BE2C (cell line): ENCODE measurements at regions not wholly inside any gene's neighbourhood (a gene's known extent, or its start where the extent isn't known, plus 50 kb on each side); places are given as distances from the start of the nearest gene placed in this dataset.
"Not testable (repeated sequence)": the region's sequence is repeated elsewhere in the genome, so short reads cannot be mapped to it uniquely, and the experiment has no call there.

Experiments used
- DNase-seq: peaks from one replicate; pipeline ENCODE4 v3.0.0-alpha.2; 2020
- H3K27me3 ChIP-seq: fragments of 250-450 bp; sonication (Bioruptor Pico); 2 replicates; pipeline ENCODE4 v1.5.1; 2020; ENCODE audit warnings: mild to moderate bottlenecking
- H3K36me3 ChIP-seq: fragments of 250-450 bp; sonication (Bioruptor Pico); 2 replicates; pipeline ENCODE4 v1.5.1; 2020; ENCODE audit warnings: mild to moderate bottlenecking
- H3K4me1 ChIP-seq: fragments of 250-450 bp; sonication (Bioruptor Pico); 2 replicates; pipeline ENCODE4 v1.5.1; 2020
- H3K4me3 ChIP-seq: 2 replicates; pipeline ENCODE4 v1.5.1; 2011; ENCODE audit warnings: low read depth, low read length
- H3K9me3 ChIP-seq: fragments of 250-450 bp; sonication (Bioruptor Pico); 2 replicates; pipeline ENCODE4 v1.5.1; 2020
- CTCF ChIP-seq: IDR thresholded peaks from 2 replicates; pipeline ENCODE4 v1.5.1; 2012; ENCODE audit warnings: mild to moderate bottlenecking, low read depth, low read length

- no peaks in the 10 kb centered on the region for H3K9me3 ChIP-seq
- no peaks in the 10 kb centered on the region for H3K27me3 ChIP-seq
- no peaks in the 10 kb centered on the region for H3K4me1 ChIP-seq
- H3K4me3 ChIP-seq: peak overlapping the region; percentile 69
- no peaks in the 10 kb centered on the region for H3K36me3 ChIP-seq
- DNase-seq: no peak
- no peak for TF ChIP-seq CTCF
Measured at GRCh38 chr10:46787321-46787615, 124.0 kb upstream of the PTPN20 start.

GRCh38 chr10:46792657-46793357, 118.4 kb upstream of the PTPN20 start:
- DNase-seq, H3K27me3 ChIP-seq, H3K4me1 ChIP-seq, H3K9me3 ChIP-seq, H3K36me3 ChIP-seq, H3K4me3 ChIP-seq: not testable (repeated sequence)

DNA sequence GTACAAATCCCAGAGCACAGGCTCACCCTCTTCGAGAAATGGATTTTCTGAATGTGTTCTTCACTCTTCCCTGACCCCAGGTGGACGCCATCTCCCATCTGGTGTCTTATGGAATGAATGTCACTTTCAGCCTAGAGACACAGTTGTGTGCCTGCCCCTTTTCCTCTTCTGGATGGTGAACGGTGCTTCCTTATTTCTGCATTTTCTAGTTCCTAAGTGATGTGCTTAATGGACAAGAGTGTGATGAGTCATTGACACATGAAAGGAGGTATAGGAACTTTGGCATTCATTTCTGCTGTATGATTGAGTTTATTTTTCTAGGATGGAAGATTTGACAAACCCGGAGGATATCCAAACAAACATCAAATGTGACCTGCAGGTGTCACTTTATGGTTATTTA, 114.9 kb upstream of the PTPN20 start:
- H3K4me3 ChIP-seq, H3K4me1 ChIP-seq, H3K27me3 ChIP-seq, DNase-seq, H3K36me3 ChIP-seq, H3K9me3 ChIP-seq: not testable (repeated sequence)

DNA sequence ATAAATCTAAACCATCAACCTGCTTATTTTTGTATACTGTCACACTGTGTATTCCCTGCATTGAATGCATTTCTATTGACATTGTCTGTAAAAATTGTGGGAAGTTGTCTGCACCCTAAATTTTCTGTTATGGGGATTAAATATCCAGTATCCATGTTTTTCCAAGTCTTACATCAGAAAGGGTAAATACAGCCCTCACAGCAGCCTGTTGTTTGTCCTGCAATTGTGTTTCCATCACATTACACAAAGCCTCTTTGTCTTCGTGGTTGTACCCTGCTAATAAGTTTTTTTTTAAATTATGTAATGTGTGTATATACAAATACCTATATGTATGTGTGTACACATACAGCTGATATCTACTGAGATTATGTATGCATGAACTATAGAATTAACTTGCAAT, 109.2 kb upstream of the PTPN20 start:
- H3K4me3 ChIP-seq, DNase-seq, H3K27me3 ChIP-seq, H3K36me3 ChIP-seq, H3K9me3 ChIP-seq, H3K4me1 ChIP-seq: not testable (repeated sequence)

GRCh38 chr10:46803082-46803481, 108.1 kb upstream of the PTPN20 start:
- H3K27me3 ChIP-seq, H3K4me1 ChIP-seq, H3K4me3 ChIP-seq, H3K36me3 ChIP-seq, H3K9me3 ChIP-seq, DNase-seq: not testable (repeated sequence)

DNA sequence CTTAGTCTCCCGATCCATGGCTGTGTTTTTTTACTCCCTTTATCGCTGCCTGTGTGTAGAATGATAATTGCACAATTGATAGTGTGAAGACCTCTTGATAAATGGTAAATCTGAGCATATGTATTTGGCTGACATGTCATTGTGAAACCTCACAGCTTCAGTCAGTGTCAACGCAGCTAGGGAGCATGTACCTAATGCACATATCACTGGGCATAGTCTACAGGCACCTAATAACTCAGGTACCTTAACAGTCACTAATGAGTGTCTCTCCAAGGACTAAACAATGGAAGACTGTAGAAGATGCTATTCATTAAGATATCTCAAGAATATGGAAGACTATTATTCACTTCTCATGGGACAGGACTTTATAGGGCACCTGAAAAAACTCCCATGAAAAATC, 101.0 kb upstream of the PTPN20 start:
- H3K36me3 ChIP-seq, H3K27me3 ChIP-seq, H3K9me3 ChIP-seq, H3K4me3 ChIP-seq, DNase-seq, H3K4me1 ChIP-seq: not testable (repeated sequence)

DNA sequence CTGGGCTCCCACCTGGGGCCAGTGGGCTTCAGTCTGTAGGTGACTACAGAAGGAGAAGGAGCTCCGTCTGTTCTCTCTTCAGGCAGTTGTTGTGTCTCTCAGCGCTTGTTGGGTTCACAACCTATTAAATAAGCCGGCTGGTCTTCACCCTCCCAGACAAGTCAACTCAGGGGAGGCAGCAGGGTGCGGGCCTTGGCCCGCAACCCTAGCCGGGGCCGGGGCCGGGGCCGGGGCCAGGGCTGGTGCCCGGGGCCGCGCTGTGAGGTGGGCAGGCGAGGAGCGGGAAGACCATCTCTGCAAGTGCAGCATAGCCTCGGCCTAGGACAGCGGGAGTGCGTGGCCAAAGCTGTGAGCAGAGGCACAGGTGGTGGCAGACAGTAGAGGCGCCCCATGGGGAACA, 95.1 kb upstream of the PTPN20 start:
- H3K4me1 ChIP-seq: not testable (repeated sequence)

GRCh38 chr10:46840393-46841050, 70.7 kb upstream of the PTPN20 start:
- DNase-seq: not testable (repeated sequence)

More for the DNA sequence above, 95.1 kb upstream of the PTPN20 start:
- H3K27me3 ChIP-seq, H3K9me3 ChIP-seq, DNase-seq, H3K36me3 ChIP-seq, H3K4me3 ChIP-seq: not testable (repeated sequence)

DNA sequence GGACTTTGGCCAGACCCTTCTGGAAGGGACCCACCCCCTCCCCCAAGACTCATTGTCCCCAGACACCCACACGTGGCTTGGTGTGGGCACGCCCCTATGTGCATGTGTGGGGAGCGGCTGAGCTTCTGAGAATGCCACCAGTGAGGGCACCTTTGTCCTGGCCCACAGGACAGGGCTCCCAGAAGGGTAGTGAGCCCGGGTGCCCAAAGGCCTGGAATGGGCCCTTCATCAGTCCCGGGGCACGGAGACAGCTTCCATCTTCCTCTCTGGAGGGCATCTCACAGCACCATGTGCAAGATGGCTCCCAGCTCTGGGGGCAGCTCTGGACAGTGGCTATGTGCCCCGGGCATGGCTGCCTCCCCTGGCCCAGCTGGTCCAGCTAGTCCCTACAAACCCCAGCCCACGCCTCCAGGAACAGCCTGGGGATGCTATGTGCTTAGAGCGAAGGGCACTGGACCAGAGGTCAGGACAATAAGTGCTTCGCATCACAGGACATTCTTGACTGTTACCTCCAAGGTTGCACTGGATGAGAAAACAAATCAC, 70.1 kb upstream of the PTPN20 start:
- not testable (repeated sequence) for DNase-seq, H3K4me1 ChIP-seq, H3K9me3 ChIP-seq, H3K36me3 ChIP-seq, H3K27me3 ChIP-seq, H3K4me3 ChIP-seq

More at GRCh38 chr10:46840393-46841050, 70.7 kb upstream of the PTPN20 start:
- H3K9me3 ChIP-seq, H3K27me3 ChIP-seq, H3K4me1 ChIP-seq, H3K36me3 ChIP-seq, H3K4me3 ChIP-seq: not testable (repeated sequence)

- DNase-seq, H3K9me3 ChIP-seq, H3K36me3 ChIP-seq, H3K27me3 ChIP-seq, H3K4me1 ChIP-seq, H3K4me3 ChIP-seq: not testable (repeated sequence)
Measured at GRCh38 chr10:46845194-46845593, 66.0 kb upstream of the PTPN20 start.

DNA sequence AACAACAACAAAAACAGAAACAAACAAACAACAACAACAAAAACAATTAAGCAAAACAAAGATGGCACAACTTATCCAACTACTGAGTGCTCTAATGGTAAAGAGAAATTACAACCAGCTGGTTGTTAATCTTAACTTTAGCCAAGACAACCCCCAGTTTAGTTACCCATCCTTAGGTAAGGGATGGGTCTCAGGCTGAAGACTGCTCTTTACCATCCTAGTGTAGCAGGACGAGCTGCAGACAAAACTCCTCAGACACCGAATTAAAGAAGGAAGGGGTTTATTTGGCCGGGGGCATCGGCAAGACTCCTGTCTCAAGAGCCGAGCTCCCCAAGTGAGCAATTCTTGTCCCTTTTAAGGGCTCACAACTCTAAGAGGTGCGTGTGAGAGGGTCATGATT, 65.6 kb upstream of the PTPN20 start:
- H3K27me3 ChIP-seq, H3K9me3 ChIP-seq, H3K4me1 ChIP-seq, H3K36me3 ChIP-seq, H3K4me3 ChIP-seq, DNase-seq: not testable (repeated sequence)

GRCh38 chr10:46860753-46861152, 50.5 kb upstream of the PTPN20 start:
- H3K27me3 ChIP-seq, H3K9me3 ChIP-seq, DNase-seq, H3K4me1 ChIP-seq, H3K36me3 ChIP-seq, H3K4me3 ChIP-seq: not testable (repeated sequence)
